Duodenal mucosa (tissue), 2 donors: ENCODE measurements at regions not wholly inside any gene's neighbourhood (a gene's known extent, or its start where the extent isn't known, plus 50 kb on each side); places are given as distances from the start of the nearest gene placed in this dataset.

Experiments used
- H3K27ac ChIP-seq: one replicate; pipeline ENCODE4 v1.7.0; 2013; ENCODE audit warnings: low read depth, low read length
- H3K27me3 ChIP-seq, 2 donors: one replicate each; pipeline ENCODE4 v1.7.0; 2013; ENCODE audit warnings: low read length in 2 of 2, control low read depth in 1 of 2; ENCODE audit not compliant: insufficient read depth in 2 of 2, control insufficient read depth in 1 of 2
- H3K36me3 ChIP-seq, 2 donors: one replicate each; pipeline ENCODE4 v1.7.0; 2013; ENCODE audit warnings: low read length in 2 of 2, control low read depth in 1 of 2; ENCODE audit not compliant: insufficient read depth in 2 of 2, control insufficient read depth in 1 of 2
- H3K4me1 ChIP-seq, 2 donors: one replicate each; pipeline ENCODE4 v1.7.0; 2013; ENCODE audit warnings: low read length in 2 of 2, control low read depth in 1 of 2; ENCODE audit not compliant: insufficient read depth in 2 of 2, control insufficient read depth in 1 of 2
- H3K4me3 ChIP-seq, 2 donors: one replicate each; pipeline ENCODE4 v1.7.0; 2013; ENCODE audit warnings: low read length in 2 of 2, low read depth in 1 of 2
- H3K9ac ChIP-seq, 2 donors: one replicate each; pipeline ENCODE4 v1.7.0; 2013; ENCODE audit warnings: low read length in 2 of 2, low read depth in 1 of 2
- H3K9me3 ChIP-seq, 2 donors: one replicate each; pipeline ENCODE4 v1.7.0; 2013; ENCODE audit warnings: low read length in 2 of 2, control low read depth in 1 of 2; ENCODE audit not compliant: control insufficient read depth in 1 of 2

- H3K36me3 ChIP-seq = no peaks in the 10 kb centered on the region
- no peak overlapping the region for H3K27ac ChIP-seq
- H3K4me3 ChIP-seq = no peak overlapping the region
- H3K9me3 ChIP-seq = no peaks in the 10 kb centered on the region
- H3K4me1 ChIP-seq = no peaks in the 10 kb centered on the region
- H3K27me3 ChIP-seq = no peaks in the 10 kb centered on the region
- H3K9ac ChIP-seq = no peak overlapping the region
Observed at GRCh38 chr11:23730307-23730998, 766.4 kb upstream of the LUZP2 start.

GRCh38 chr11:23732026-23732425 is 764.8 kb upstream of the LUZP2 start:
- no peaks in the 10 kb centered on the region for H3K36me3 ChIP-seq
- no peaks in the 10 kb centered on the region for H3K9me3 ChIP-seq
- no peaks in the 10 kb centered on the region for H3K4me1 ChIP-seq
- H3K27ac ChIP-seq = no peak overlapping the region
- no peaks in the 10 kb centered on the region for H3K27me3 ChIP-seq
- no peak overlapping the region for H3K4me3 ChIP-seq
- no peak overlapping the region for H3K9ac ChIP-seq

DNA sequence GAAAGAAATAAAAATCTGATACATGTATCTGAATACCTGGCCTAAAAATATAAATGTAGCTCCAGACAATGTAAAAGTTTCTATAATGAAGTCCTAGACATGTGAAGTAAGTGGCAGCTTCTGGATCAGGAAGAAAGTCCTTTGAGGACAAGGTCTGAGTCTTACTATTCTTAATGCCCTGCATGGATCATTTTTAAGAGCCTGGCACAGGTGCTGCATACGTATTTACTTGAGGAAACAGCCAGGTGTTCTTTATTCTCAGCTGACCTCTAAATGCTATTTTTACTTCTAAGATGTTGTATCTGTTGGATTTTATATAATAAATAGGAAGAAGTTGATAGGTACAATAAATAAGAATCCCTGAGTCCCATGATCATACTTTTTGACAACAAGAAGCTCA is 750.0 kb upstream of the LUZP2 start:
- Histone ChIP-seq H3K36me3 (no peaks in the 10 kb centered on the region), H3K9me3 (no peaks in the 10 kb centered on the region), H3K27ac (no peak overlapping the region), H3K4me1 (no peaks in the 10 kb centered on the region), H3K4me3 (no peak overlapping the region), H3K27me3 (no peaks in the 10 kb centered on the region), H3K9ac (no peak overlapping the region)

DNA sequence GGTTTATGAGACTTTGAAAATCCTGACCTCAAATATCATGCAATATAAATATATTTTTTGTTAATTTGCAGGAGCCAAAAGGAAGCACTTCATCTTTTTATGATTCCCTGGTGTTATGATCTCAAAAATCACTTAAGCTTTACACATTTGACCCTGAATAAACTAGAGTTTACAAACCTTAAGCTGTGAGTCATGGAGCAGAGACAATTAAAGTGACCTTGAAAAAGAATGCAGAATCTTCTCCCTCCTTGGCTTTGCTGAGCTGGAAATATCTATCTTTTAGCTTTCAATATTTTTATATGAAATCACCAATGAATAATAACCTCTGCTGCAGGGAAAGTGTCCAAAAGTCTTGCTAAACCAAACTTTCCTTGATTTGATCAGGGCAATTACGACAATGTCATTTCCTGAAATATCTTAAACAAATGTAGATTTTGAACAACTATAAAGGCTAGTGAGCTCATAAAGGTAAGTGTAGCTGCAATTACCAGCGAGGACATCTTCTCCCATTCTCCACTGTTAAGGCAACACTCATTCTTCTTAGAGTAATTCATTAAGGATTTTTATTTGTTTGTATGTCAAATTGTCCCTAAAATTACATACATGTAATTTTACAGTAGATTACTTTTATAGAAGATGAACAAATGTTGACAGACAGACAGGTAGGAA is 747.0 kb upstream of the LUZP2 start:
- no peak overlapping the region for H3K9ac ChIP-seq
- no peaks in the 10 kb centered on the region for H3K4me1 ChIP-seq
- no peak overlapping the region for H3K27ac ChIP-seq
- no peaks in the 10 kb centered on the region for H3K27me3 ChIP-seq
- H3K4me3 ChIP-seq = no peak overlapping the region
- no peaks in the 10 kb centered on the region for H3K9me3 ChIP-seq
- H3K36me3 ChIP-seq = no peaks in the 10 kb centered on the region

- Histone ChIP-seq H3K9me3 (no peaks in the 10 kb centered on the region), H3K9ac (no peak overlapping the region), H3K27me3 (no peaks in the 10 kb centered on the region), H3K4me3 (no peak overlapping the region), H3K27ac (no peak overlapping the region), H3K4me1 (no peaks in the 10 kb centered on the region), H3K36me3 (no peaks in the 10 kb centered on the region)
Observed at GRCh38 chr11:23751280-23751679, 745.6 kb upstream of the LUZP2 start.

GRCh38 chr11:23755076-23755475 is 741.8 kb upstream of the LUZP2 start:
- Histone ChIP-seq H3K36me3 (no peaks in the 10 kb centered on the region), H3K4me3 (no peak overlapping the region), H3K27ac (no peak overlapping the region), H3K9ac (no peak overlapping the region), H3K4me1 (no peaks in the 10 kb centered on the region), H3K27me3 (no peaks in the 10 kb centered on the region), H3K9me3 (peaks cover 0 to 2% of the 10 kb centered on the region in 2 donors)

DNA sequence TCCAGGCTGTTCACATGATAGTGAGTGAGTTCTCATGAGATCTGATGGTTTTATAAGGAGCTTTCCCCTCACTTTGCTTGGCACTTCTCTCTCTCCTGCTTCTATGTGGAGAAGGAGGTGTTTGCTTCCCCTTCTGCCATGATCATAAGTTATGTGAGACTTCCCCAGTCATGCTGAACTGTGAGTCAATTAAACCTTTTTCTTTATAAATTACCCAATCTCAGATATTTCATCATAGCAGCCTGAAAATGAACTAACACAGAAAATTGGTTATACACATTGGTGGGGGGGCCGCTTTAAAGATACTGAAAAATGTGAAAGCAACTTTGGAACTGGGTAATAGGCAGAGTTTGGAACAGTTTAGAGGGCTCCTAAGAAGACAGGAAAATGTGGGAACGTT is 741.1 kb upstream of the LUZP2 start:
- no peak overlapping the region for H3K9ac ChIP-seq
- H3K4me1 ChIP-seq = no peaks in the 10 kb centered on the region
- no peaks in the 10 kb centered on the region for H3K27me3 ChIP-seq
- peaks cover 0 to 2% of the 10 kb centered on the region in 2 donors for H3K9me3 ChIP-seq
- no peaks in the 10 kb centered on the region for H3K36me3 ChIP-seq
- H3K4me3 ChIP-seq = no peak overlapping the region
- H3K27ac ChIP-seq = no peak overlapping the region

DNA sequence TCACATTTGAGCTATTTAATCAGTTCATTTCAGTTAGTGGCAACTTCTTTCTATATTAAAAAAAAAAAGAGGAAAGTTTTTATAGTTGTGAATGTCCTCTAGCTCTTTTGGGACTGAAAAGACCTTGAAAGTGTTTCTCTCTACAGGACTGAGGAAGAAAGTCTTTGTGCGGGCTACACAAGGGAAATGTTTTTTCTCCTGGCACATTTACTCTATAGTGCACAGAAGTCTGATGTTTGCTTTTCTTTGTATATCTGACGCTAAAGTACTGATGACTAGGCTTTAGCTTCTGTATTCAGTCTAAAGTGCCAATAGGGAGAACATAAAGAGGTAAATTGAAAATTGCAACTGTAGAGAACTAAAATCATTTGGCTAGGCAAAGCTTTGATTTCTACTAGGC is 737.4 kb upstream of the LUZP2 start:
- Histone ChIP-seq H3K9me3 (peaks cover 0 to 2% of the 10 kb centered on the region in 2 donors), H3K4me1 (no peaks in the 10 kb centered on the region), H3K9ac (no peak overlapping the region), H3K4me3 (no peak overlapping the region), H3K36me3 (no peaks in the 10 kb centered on the region), H3K27me3 (no peaks in the 10 kb centered on the region), H3K27ac (no peak overlapping the region)

GRCh38 chr11:23764286-23764685 is 732.6 kb upstream of the LUZP2 start:
- H3K36me3 ChIP-seq = no peaks in the 10 kb centered on the region
- peaks cover 0 to 3% of the 10 kb centered on the region in 2 donors for H3K9me3 ChIP-seq
- no peak overlapping the region for H3K9ac ChIP-seq
- H3K4me3 ChIP-seq = no peak overlapping the region
- no peaks in the 10 kb centered on the region for H3K4me1 ChIP-seq
- no peak overlapping the region for H3K27ac ChIP-seq
- H3K27me3 ChIP-seq = no peaks in the 10 kb centered on the region

- H3K9ac ChIP-seq = no peak overlapping the region
- H3K4me3 ChIP-seq = no peak overlapping the region
- no peaks in the 10 kb centered on the region for H3K27me3 ChIP-seq
- no peaks in the 10 kb centered on the region for H3K36me3 ChIP-seq
- no peaks in the 10 kb centered on the region for H3K4me1 ChIP-seq
- no peak overlapping the region for H3K27ac ChIP-seq
- H3K9me3 ChIP-seq = peaks cover 0 to 6% of the 10 kb centered on the region in 2 donors
Observed at GRCh38 chr11:23765682-23766252, 731.1 kb upstream of the LUZP2 start.
